ENCODE measurements at regions not wholly inside any gene's neighbourhood (a gene's known extent, or its start where the extent isn't known, plus 50 kb on each side); places are given as distances from the start of the nearest gene placed in this dataset.
"Not testable (repeated sequence)": the region's sequence is repeated elsewhere in the genome, so short reads cannot be mapped to it uniquely, and the experiment has no call there.

- DNase-seq: no peak
These were observed 229.8 kb upstream of the PODXL start for GRCh38 chr7:131786204-131786603.

GRCh38 chr7:131778601-131779000 lies 222.2 kb upstream of the PODXL start:
- no peak for DNase-seq

GRCh38 chr7:131774419-131775220 lies 218.2 kb upstream of the PODXL start:
- no peak for DNase-seq

- no peak for DNase-seq
These were observed 217.0 kb upstream of the PODXL start for GRCh38 chr7:131773413-131773812.

- DNase-seq: no peak
These were observed 212.8 kb upstream of the PODXL start for GRCh38 chr7:131769241-131769640.

- DNase-seq: no peak
These were observed 211.2 kb upstream of the PODXL start for GRCh38 chr7:131767591-131767990.

GRCh38 chr7:131765575-131765974 lies 209.1 kb upstream of the PODXL start:
- DNase-seq: no peak

DNA sequence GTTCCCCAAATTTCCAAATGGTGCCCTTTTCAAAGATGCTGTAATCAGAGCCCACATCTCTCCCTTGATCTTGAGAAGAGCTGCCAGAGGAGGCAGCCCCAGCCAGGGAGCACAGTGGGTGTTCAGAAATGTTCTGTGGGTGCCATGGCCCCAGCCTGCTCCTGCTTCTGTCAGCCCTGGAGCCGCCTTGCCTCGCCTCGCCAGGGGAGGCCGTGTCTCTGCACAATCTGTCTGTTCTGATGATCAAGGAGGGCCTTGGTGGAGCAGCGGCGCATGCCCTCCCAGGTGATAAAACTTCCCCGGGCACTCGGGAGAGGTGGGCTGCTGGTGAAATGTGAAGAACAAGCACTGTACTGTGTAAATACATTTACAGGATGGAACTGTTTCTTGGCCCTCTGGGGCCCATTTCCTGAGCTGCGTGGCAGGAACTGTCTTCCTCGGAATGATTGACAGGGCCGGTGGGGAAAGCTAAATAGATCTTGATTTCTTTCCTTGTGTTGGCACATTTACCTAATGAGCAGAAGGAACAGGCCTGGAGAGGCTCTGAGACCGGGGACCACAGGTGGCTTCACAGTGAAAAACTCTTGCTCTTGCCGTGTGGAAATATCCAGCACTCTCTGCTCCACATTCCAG lies 207.8 kb upstream of the PODXL start:
- DNase-seq: no peak

DNA sequence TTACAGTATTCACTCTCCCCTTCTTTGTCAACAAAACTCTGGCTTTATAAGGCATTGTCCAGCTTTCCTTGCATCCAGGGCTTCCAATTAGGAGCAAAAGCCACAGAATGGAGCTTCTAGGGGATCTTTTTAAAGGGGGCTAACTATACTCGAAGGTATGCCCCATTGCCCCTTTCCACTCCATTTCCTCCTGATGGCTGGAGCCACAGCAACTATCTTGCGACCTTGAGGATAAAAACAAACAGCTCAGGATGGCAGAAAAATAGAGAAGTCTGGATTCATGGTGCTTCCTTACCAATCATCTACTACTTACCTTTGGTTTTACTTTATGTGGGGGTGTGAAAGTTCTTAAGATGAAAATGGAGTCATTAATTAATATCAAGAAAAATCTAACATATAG lies 206.3 kb upstream of the PODXL start:
- no peak for DNase-seq

- not testable (repeated sequence) for DNase-seq
These were observed 199.4 kb upstream of the PODXL start for GRCh38 chr7:131755801-131756200.

DNA sequence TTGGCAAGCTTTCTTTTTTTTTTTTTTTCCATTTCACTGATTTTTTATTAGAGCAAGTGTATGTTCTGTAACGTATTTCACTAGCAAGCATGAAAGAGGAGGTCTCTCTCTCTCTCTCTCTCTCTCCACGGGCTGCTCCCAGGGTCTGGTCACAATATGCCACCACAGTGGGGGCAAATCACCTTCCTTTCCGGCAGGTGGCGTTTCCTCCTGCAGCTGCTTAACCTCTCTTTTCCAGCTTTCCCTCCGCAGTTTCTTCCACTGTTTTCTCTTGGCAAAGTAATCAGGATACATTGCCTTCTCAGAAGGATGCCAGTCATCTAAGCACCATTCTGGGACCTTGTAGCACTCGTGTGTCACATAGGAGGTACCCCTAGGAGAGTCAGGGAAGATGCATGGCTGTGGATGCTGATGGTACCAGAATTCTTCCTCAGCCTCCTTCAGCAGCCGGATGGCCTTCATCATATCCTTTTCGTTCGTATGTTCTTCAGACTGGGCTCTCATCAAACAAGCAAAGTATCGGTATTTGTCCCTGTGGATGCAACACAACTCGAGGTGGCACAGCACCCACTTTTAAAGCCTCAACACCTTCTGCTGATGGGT lies 197.3 kb upstream of the PODXL start:
- DNase-seq: no peak

DNA sequence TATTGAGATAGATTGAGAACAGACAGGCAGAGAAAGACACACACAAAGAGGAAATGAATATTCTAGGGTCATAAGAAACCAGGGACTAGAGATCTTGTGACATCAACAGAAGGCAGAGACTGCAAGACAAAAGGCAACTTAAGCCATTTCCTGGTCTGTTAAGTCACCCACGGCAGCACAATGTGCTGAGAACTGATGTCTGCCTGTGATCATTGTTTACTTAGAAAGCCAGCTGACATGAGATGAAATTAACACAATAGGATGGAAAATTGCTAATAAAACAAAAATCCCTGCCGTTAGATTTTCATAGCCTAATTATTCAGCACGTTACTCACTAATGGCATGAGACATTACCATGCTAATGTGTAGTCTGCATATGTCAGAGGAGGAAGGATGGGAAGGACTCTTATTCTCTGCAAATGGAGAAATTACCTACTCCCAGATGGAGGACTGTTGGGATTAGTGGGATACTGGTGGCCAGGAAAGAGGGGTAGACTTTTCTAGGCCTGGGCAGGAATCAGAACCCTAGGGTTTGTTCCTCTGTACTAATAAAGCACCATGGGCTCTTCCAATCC lies 191.3 kb upstream of the PODXL start:
- DNase-seq: no peak

- DNase-seq: no peak
These were observed 189.2 kb upstream of the PODXL start for GRCh38 chr7:131745390-131746248.

GRCh38 chr7:131741446-131741845 lies 185.0 kb upstream of the PODXL start:
- DNase-seq: no peak

GRCh38 chr7:131737746-131738465 lies 181.5 kb upstream of the PODXL start:
- DNase-seq: no peak

DNA sequence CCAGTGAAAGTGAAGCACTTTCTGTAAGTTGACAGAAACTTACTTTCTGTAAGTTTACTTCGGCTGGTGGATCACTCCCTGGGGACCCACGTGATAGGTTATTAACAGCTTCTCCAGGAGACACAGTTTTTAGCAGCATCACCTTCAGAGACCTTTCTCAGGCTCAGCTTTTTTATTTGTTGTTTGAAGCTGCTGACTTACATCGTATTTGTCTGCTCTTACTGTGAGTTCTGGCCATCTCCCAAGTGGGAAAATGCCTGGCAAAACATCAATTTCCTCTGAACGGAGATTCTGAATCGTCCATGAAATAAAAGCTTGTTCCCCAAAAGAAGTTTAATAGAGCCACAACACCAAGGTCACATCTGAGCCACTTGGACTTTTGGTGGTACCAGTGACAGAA lies 178.7 kb upstream of the PODXL start:
- no peak for DNase-seq

DNA sequence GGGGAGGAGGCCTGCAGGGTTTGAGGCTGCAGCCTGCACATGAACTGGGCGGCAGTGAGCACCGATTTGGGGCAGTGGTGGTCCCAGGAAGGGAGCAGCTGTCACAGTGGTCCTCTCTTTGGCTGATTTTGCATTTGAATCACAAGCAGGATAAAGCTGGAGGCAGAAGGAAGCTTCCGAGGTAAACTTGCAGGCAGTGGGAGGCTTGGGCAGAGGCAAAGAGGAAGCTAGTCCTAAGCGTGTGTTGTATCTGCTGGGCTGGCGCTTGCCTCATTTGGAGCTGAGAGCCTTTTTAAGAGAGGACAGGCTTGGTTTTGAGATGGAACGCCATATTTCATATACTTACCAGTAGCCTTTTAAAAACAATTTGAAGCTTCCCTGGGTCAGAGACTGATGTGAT lies 177.2 kb upstream of the PODXL start:
- DNase-seq: no peak

DNA sequence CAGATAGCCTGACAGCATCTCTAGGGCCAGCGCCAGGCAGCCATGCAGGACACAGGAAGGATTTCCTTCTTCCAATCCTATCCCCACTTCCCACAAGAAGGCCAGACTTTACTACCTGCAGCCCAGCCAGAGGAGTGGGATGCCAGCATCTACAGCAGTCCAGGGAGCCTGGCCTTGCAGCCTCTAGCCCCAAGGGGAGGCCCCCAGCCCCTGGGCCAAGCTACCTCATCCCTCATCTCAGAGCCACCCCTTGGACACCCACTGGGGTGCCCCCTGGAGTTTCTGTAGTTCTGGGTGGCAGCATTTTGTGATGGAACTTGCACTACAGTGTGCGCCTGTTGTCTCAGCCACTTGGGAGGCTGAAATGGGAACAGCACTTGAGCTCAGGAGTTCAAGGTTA lies 170.8 kb upstream of the PODXL start:
- DNase-seq: no peak

DNA sequence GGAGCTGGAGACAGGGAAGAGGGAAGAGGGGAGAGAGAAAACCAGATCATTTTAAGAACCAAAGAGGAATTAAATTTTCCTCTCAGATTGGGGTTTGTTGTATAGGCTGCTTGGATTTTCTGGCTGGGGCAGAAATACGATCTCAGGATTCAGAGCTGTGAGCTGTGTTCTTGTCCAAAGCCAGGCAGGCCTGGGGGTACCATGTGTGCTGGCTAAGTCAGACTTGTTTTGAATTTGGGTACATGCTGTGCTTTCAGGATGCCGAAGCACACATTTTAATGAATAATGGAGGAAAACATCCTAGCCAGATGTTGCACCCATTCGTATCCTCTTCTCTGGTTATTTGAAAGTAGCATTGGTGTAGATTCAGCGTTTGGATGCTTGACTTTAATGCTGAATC lies 170.3 kb upstream of the PODXL start:
- no peak for DNase-seq

GRCh38 chr7:131726031-131726430 lies 169.6 kb upstream of the PODXL start:
- no peak for DNase-seq

- DNase-seq: no peak
These were observed 168.4 kb upstream of the PODXL start for GRCh38 chr7:131724776-131725345.

DNA sequence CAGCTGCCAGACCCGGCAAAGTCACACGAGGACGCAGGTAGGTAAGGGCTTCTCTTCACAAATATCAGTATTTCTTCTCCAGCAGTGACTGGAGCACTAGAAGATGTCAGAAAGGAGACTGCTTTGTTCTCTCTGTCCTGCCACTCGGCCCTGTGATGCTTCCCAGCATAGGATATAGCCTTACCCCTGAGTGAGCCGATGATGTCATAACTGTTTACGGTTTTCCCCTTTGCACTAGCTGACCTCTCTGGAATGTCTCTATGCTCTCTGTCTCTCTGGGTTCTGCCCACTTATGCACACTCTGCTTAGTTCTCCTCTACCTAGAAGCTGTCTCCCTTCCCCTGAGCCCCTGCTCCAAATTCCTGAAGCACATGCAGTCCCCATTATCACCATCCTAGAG lies 167.5 kb upstream of the PODXL start:
- DNase-seq: no peak

All from bone marrow (tissue), 2 donors.